WTC11 (cell line): ENCODE measurements at regions not wholly inside any gene's neighbourhood (a gene's known extent, or its start where the extent isn't known, plus 50 kb on each side); places are given as distances from the start of the nearest gene placed in this dataset.
A peak's percentile ranks its signal among the peaks of the same experiment; 100 is the strongest.
"Not testable (repeated sequence)": the region's sequence is repeated elsewhere in the genome, so short reads cannot be mapped to it uniquely, and the experiment has no call there.

ENCODE experiments used
- ATAC-seq: fragments of 200-7000 bp; cut with Tn5 transposase; 2 replicates; pipeline ENCODE4 v1.10.0; 2021; ENCODE audit warnings: mild to moderate bottlenecking, moderate library complexity
- CTCF ChIA-PET: fragments of 300-600 bp; sonication (Branson Sonifier 250); formaldehyde crosslinking; loops from one replicate; lab custom pipeline; 2021; ENCODE audit warnings: antibody characterized with exemption; lab: Charles Lee
- POLR2A ChIA-PET: fragments of 350-600 bp; sonication (Branson Sonifier 250); formaldehyde crosslinking; loops from one replicate; lab custom pipeline; 2021; ENCODE audit warnings: antibody characterized with exemption; lab: Charles Lee
- DNase-seq: peaks from one replicate; pipeline ENCODE4 v3.0.0; 2021; ENCODE audit warnings: low spot score
- H3K27ac Mint-ChIP-seq: 2 replicates; pipeline ENCODE4 v1.8.0; 2021; ENCODE audit warnings: mixed read lengths
- H3K27me3 Mint-ChIP-seq: 2 replicates; pipeline ENCODE4 v1.8.0; 2021; ENCODE audit warnings: low read depth, mild to moderate bottlenecking, moderate library complexity, mixed read lengths
- H3K36me3 Mint-ChIP-seq: 2 replicates; pipeline ENCODE4 v1.8.0; 2021; ENCODE audit warnings: mixed read lengths
- H3K4me1 Mint-ChIP-seq: 2 replicates; pipeline ENCODE4 v1.8.0; 2022; ENCODE audit warnings: mixed read lengths
- H3K4me3 Mint-ChIP-seq: 2 replicates; pipeline ENCODE4 v1.8.0; 2021; ENCODE audit warnings: mild to moderate bottlenecking, moderate library complexity, mixed read lengths
- H3K9me3 Mint-ChIP-seq: 2 replicates; pipeline ENCODE4 v1.8.0; 2021; ENCODE audit warnings: mixed read lengths
- ATF3 ChIP-seq: sonication (generic); formaldehyde crosslinking; conservative IDR thresholded peaks from 2 replicates; pipeline ENCODE4 v1.8.1; 2022; ENCODE audit warnings: mild to moderate bottlenecking, missing genetic modification reagents
- CREM ChIP-seq: sonication (generic); formaldehyde crosslinking; IDR thresholded peaks from 2 replicates; pipeline ENCODE4 v1.8.1; 2022; ENCODE audit warnings: mild to moderate bottlenecking, missing genetic modification reagents, moderate library complexity
- ELF4 ChIP-seq: sonication (generic); formaldehyde crosslinking; IDR thresholded peaks from 2 replicates; pipeline ENCODE4 v1.8.1; 2022; ENCODE audit warnings: low read depth, mild to moderate bottlenecking, moderate library complexity, missing genetic modification reagents
- ERG ChIP-seq: fragments of 250-450 bp; sonication (Bioruptor Pico); IDR thresholded peaks from 2 replicates; pipeline ENCODE4 v1.8.0; 2021; ENCODE audit warnings: mild to moderate bottlenecking
- ESRRA ChIP-seq: sonication (generic); formaldehyde crosslinking; IDR thresholded peaks from 2 replicates; pipeline ENCODE4 v1.8.1; 2022; ENCODE audit warnings: mild to moderate bottlenecking, missing genetic modification reagents, borderline replicate concordance
- FOXJ3 ChIP-seq: sonication (generic); formaldehyde crosslinking; IDR thresholded peaks from 2 replicates; pipeline ENCODE4 v1.9.0; 2021; ENCODE audit warnings: missing genetic modification reagents, mild to moderate bottlenecking, borderline replicate concordance
- FOXP4 ChIP-seq: sonication (generic); formaldehyde crosslinking; IDR thresholded peaks from 2 replicates; pipeline ENCODE4 v1.8.0; 2022; ENCODE audit warnings: mild to moderate bottlenecking, missing genetic modification reagents
- JAZF1 ChIP-seq: fragments of 250-450 bp; sonication (Bioruptor Pico); IDR thresholded peaks from 2 replicates; pipeline ENCODE4 v1.9.0; 2021; ENCODE audit warnings: moderate library complexity, mild to moderate bottlenecking, inconsistent platforms
- JUN ChIP-seq: sonication (generic); formaldehyde crosslinking; IDR thresholded peaks from 2 replicates; pipeline ENCODE4 v1.8.0; 2023; ENCODE audit warnings: mild to moderate bottlenecking, missing genetic modification reagents
- KAT7 ChIP-seq: sonication (generic); formaldehyde crosslinking; IDR thresholded peaks from 2 replicates; pipeline ENCODE4 v1.8.1; 2023; ENCODE audit warnings: missing genetic modification reagents, mild to moderate bottlenecking, borderline replicate concordance
- MLX ChIP-seq: sonication (generic); formaldehyde crosslinking; IDR thresholded peaks from 2 replicates; pipeline ENCODE4 v1.8.1; 2023; ENCODE audit warnings: mild to moderate bottlenecking, missing genetic modification reagents, moderate library complexity
- MYBL2 ChIP-seq: sonication (generic); formaldehyde crosslinking; IDR thresholded peaks from 2 replicates; pipeline ENCODE4 v1.8.1; 2023; ENCODE audit warnings: mild to moderate bottlenecking, moderate library complexity, missing genetic modification reagents
- NFYB ChIP-seq: sonication (generic); formaldehyde crosslinking; conservative IDR thresholded peaks from 2 replicates; pipeline ENCODE4 v1.8.0; 2022; ENCODE audit warnings: low read depth, missing genetic modification reagents
- NR2C2 ChIP-seq: sonication (generic); formaldehyde crosslinking; IDR thresholded peaks from 2 replicates; pipeline ENCODE4 v1.8.0; 2022; ENCODE audit warnings: mild to moderate bottlenecking, missing genetic modification reagents
- RELA ChIP-seq: sonication (generic); formaldehyde crosslinking; IDR thresholded peaks from 2 replicates; pipeline ENCODE4 v1.8.1; 2022; ENCODE audit warnings: missing genetic modification reagents, mild to moderate bottlenecking, borderline replicate concordance
- RORB ChIP-seq: fragments of 250-450 bp; sonication (Bioruptor Pico); IDR thresholded peaks from 2 replicates; pipeline ENCODE4 v1.9.0; 2021; ENCODE audit warnings: mild to moderate bottlenecking
- ZNF138 ChIP-seq: sonication (generic); formaldehyde crosslinking; conservative IDR thresholded peaks from 2 replicates; pipeline ENCODE4 v1.8.1; 2022; ENCODE audit warnings: mild to moderate bottlenecking, moderate library complexity, missing genetic modification reagents
- ZNF232 ChIP-seq: sonication (generic); formaldehyde crosslinking; IDR thresholded peaks from 2 replicates; pipeline ENCODE4 v1.8.0; 2022; ENCODE audit warnings: mild to moderate bottlenecking, missing genetic modification reagents
- ZNF423 ChIP-seq: fragments of 250-450 bp; sonication (Bioruptor Pico); IDR thresholded peaks from 2 replicates; pipeline ENCODE4 v2.1.2; 2022; ENCODE audit warnings: mild to moderate bottlenecking, moderate library complexity
- ZNF532 ChIP-seq: fragments of 250-450 bp; sonication (Bioruptor Pico); IDR thresholded peaks from 2 replicates; pipeline ENCODE4 v1.9.0; 2021; ENCODE audit warnings: mild to moderate bottlenecking, borderline replicate concordance
- TF ChIP-seq, protein P1 (sequence below): sonication (generic); formaldehyde crosslinking; IDR thresholded peaks from 2 replicates; pipeline ENCODE4 v1.8.0; 2022; ENCODE audit warnings: mild to moderate bottlenecking, missing genetic modification reagents
- TF ChIP-seq, protein P2 (sequence below): sonication (generic); formaldehyde crosslinking; IDR thresholded peaks from 2 replicates; pipeline ENCODE4 v1.8.1; 2022; ENCODE audit warnings: mild to moderate bottlenecking, missing genetic modification reagents, moderate library complexity, borderline replicate concordance
- TF ChIP-seq, protein P3 (sequence below): sonication (generic); formaldehyde crosslinking; IDR thresholded peaks from 2 replicates; pipeline ENCODE4 v1.8.0; 2023; ENCODE audit warnings: missing genetic modification reagents

DNA sequence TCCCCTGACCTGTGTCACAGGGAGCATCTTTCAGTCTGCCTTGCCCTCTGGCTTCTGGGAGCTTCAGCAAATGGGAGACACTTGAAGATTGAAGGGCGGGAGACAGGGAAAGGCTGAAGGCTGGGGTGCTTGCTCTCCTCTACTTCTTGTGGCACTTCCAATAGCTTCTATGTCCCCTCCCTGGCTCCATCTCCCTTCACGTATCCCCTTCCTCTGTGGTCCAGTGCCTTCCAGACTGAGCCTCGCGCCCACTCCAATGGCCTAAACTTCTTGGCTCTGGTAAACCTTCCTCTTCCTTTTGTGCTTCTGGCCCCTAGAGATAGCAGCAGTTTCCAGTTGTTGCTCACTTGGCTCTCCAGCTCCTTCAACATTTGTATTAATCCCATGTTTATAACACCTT lies 69.8 kb upstream of the TOPAZ1 start:
- peaks cover 6% of the 10 kb centered on the region for H3K27me3 Mint-ChIP-seq
- H3K9me3 Mint-ChIP-seq = peaks cover 21% of the 10 kb centered on the region
- TF ChIP-seq RELA (CRISPR knock-in tag) (no peak), NR2C2 (no peak), ELF4 (CRISPR knock-in tag) (no peak), ATF3 (CRISPR knock-in tag) (no peak), CREM (no peak), MYBL2 (no peak), KAT7 (no peak), ERG (no peak), ZNF423 (CRISPR knock-in tag) (no peak), FOXJ3 (no peak), RORB (CRISPR knock-in tag) (no peak), FOXP4 (CRISPR knock-in tag) (no peak), ZNF138 (CRISPR knock-in tag) (no peak)
- TF ChIP-seq, protein P1, sequence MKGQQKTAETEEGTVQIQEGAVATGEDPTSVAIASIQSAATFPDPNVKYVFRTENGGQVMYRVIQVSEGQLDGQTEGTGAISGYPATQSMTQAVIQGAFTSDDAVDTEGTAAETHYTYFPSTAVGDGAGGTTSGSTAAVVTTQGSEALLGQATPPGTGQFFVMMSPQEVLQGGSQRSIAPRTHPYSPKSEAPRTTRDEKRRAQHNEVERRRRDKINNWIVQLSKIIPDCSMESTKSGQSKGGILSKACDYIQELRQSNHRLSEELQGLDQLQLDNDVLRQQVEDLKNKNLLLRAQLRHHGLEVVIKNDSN (CRISPR knock-in tag) = no peak
- TF ChIP-seq, protein P2, sequence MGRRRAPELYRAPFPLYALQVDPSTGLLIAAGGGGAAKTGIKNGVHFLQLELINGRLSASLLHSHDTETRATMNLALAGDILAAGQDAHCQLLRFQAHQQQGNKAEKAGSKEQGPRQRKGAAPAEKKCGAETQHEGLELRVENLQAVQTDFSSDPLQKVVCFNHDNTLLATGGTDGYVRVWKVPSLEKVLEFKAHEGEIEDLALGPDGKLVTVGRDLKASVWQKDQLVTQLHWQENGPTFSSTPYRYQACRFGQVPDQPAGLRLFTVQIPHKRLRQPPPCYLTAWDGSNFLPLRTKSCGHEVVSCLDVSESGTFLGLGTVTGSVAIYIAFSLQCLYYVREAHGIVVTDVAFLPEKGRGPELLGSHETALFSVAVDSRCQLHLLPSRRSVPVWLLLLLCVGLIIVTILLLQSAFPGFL = no peak
- TF ChIP-seq, protein P3, sequence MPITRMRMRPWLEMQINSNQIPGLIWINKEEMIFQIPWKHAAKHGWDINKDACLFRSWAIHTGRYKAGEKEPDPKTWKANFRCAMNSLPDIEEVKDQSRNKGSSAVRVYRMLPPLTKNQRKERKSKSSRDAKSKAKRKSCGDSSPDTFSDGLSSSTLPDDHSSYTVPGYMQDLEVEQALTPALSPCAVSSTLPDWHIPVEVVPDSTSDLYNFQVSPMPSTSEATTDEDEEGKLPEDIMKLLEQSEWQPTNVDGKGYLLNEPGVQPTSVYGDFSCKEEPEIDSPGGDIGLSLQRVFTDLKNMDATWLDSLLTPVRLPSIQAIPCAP (CRISPR knock-in tag) = no peak
- H3K4me3 Mint-ChIP-seq = no peak overlapping the region
- H3K27ac Mint-ChIP-seq = no peak overlapping the region
- no peak for ATAC-seq
- ChIA-PET POLR2A (no interaction called here), CTCF (no interaction called here)
- H3K4me1 Mint-ChIP-seq = no peaks in the 10 kb centered on the region
- no peak for DNase-seq
- no peaks in the 10 kb centered on the region for H3K36me3 Mint-ChIP-seq

- H3K36me3 Mint-ChIP-seq, ATAC-seq, DNase-seq: not testable (repeated sequence)
- peak; percentile 35 for TF ChIP-seq NFYB (CRISPR knock-in tag)
- TF ChIP-seq, all 79 proteins: peak for 1; not testable (repeated sequence) for 78
- H3K4me3 Mint-ChIP-seq, H3K27ac Mint-ChIP-seq, H3K4me1 Mint-ChIP-seq, POLR2A ChIA-PET, H3K27me3 Mint-ChIP-seq: not testable (repeated sequence)
- peaks cover 20% of the 10 kb centered on the region for H3K9me3 Mint-ChIP-seq
- CTCF ChIA-PET = interaction anchor here (0.8 kb wide), 1 partner anchor 317 kb away, joined by 3 read pairs; no protein-coding TSS in a partner anchor
These were observed 69.0 kb upstream of the TOPAZ1 start for GRCh38 chr3:44172701-44173100.

DNA sequence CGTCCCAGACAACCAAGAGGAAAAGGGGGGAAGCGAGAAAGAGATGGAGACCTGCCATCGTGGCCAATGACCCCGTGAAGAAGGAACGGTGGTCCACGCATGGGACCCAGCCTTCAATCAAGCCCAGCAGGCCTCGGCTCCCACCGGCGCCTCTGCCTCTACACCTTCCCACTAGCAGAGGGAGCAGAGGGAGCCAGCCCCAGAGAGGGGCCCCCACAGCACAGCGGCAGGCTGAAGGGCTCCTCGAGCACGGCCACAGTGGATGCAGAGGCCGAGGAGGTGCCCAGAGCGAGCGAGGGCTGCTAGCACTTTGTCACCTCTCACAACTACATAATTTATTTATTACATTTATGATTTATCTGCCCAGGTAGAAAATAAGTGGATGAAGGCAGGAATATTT lies 68.4 kb upstream of the TOPAZ1 start:
- POLR2A ChIA-PET = no interaction called here
- CTCF ChIA-PET = interaction anchor here (0.8 kb wide), 1 partner anchor 317 kb away, joined by 3 read pairs; no protein-coding TSS in a partner anchor
- Mint-ChIP-seq H3K27me3 (peaks cover 6% of the 10 kb centered on the region), H3K4me3 (no peak overlapping the region), H3K4me1 (no peaks in the 10 kb centered on the region), H3K9me3 (peaks cover 20% of the 10 kb centered on the region), H3K36me3 (no peaks in the 10 kb centered on the region), H3K27ac (no peak overlapping the region)
- DNase-seq (no peak), ATAC-seq (no peak)
- TF ChIP-seq MLX (no peak), RORB (CRISPR knock-in tag) (no peak), JAZF1 (CRISPR knock-in tag) (no peak), ESRRA (CRISPR knock-in tag) (no peak), ZNF532 (CRISPR knock-in tag) (no peak), KAT7 (no peak), ZNF232 (CRISPR knock-in tag) (no peak), JUN (no peak)
